HCT116 (cell line): ENCODE measurements at regions not wholly inside any gene's neighbourhood (a gene's known extent, or its start where the extent isn't known, plus 50 kb on each side); places are given as distances from the start of the nearest gene placed in this dataset.

Source experiments
- ATAC-seq: fragments of 200-7000 bp; cut with Tn5 transposase; 2 replicates; pipeline ENCODE4 v1.9.1; 2020; ENCODE audit warnings: mild to moderate bottlenecking, moderate library complexity
- BruUV-seq: library from RNA; stranded (reverse); fragments of 400-500 nt; replicated peaks from 2 replicates; lab custom pipeline; 2021; lab: Mats Ljungman, UMichigan
- CTCF ChIA-PET: fragments of 300-600 bp; sonication (Branson Sonifier 250); formaldehyde crosslinking; loops from one replicate; lab custom pipeline; 2021; ENCODE audit warnings: antibody characterized with exemption; lab: Charles Lee
- POLR2A ChIA-PET: fragments of 300-600, 350-600 bp; sonication (Branson Sonifier 250); formaldehyde crosslinking; loops from one replicate; lab custom pipeline; 2021; ENCODE audit warnings: antibody characterized with exemption; lab: Charles Lee
- RAD21 ChIA-PET, 2 experiments: fragments of 300-600 bp; sonication (Branson Sonifier 250); formaldehyde crosslinking; loops; one replicate each; lab custom pipeline; 2023; ENCODE audit warnings: low total read pairs in 2 of 2; ENCODE audit not compliant: uncharacterized antibody in 2 of 2, unreplicated experiment in 2 of 2, low non-redundant PET in 1 of 2; lab: Charles Lee
- DNase-seq: peaks from one replicate; pipeline ENCODE4 v3.0.0-alpha.2; 2010; ENCODE audit warnings: low read depth, low spot score
- H2AFZ ChIP-seq: fragments of 200-600 bp; shearing (Covaris generic), sonication (generic); 2 replicates; pipeline ENCODE4 v1.6.1; 2017; ENCODE audit warnings: low read depth, mixed run types, mixed read lengths, antibody characterized with exemption, low read length; ENCODE audit not compliant: poor library complexity, severe bottlenecking
- H3K27ac ChIP-seq: 2 replicates; pipeline ENCODE4 v1.5.1; 2012; ENCODE audit warnings: low read depth, low read length
- H3K27me3 ChIP-seq: fragments of 200-600 bp; sonication (generic); 2 replicates; pipeline ENCODE4 v1.6.1; 2016; ENCODE audit warnings: mixed run types, low read length, mixed read lengths; ENCODE audit not compliant: insufficient read depth
- H3K36me3 ChIP-seq, 2 experiments: fragments of 200-500 bp in 1 of 2; fragments of 200-600 bp in 1 of 2; sonication (Bioruptor generic) in 1 of 2; sonication (generic) in 1 of 2; 2 replicates each; pipeline versions ENCODE4 v1.5.1 to v1.6.1; 2014 to 2016; ENCODE audit warnings: low read length in 2 of 2, inconsistent platforms in 1 of 2, mixed read lengths in 1 of 2, mixed run types in 1 of 2; ENCODE audit not compliant: insufficient read depth in 2 of 2, control insufficient read depth in 1 of 2
- H3K4me1 ChIP-seq, 2 experiments: fragments of 200-600 bp in 1 of 2; sonication (generic) in 1 of 2; 2 replicates each; pipeline versions ENCODE4 v1.5.1 to v1.6.1; 2012 to 2017; ENCODE audit warnings: low read length in 2 of 2, inconsistent platforms in 1 of 2, mild to moderate bottlenecking in 1 of 2, mixed read lengths in 1 of 2, mixed run types in 1 of 2, moderate library complexity in 1 of 2; ENCODE audit not compliant: insufficient read depth in 2 of 2, control insufficient read depth in 1 of 2
- H3K4me2 ChIP-seq: fragments of 200-600 bp; sonication (generic); 2 replicates; pipeline ENCODE4 v1.6.1; 2017; ENCODE audit warnings: mixed run types, low read length, mixed read lengths
- H3K4me3 ChIP-seq, 2 experiments: fragments of 200-600 bp in 1 of 2; sonication (generic) in 1 of 2; replicated peaks in 1 of 2; 2 replicates each; pipeline ENCODE4 v1.5.1; 2011 to 2016; ENCODE audit warnings: low read length in 2 of 2, control low read depth in 1 of 2, low read depth in 1 of 2, mild to moderate bottlenecking in 1 of 2, mixed read lengths in 1 of 2, mixed run types in 1 of 2
- H3K79me2 ChIP-seq: fragments of 200-600 bp; sonication (generic); 2 replicates; pipeline ENCODE4 v1.6.1; 2017; ENCODE audit warnings: mild to moderate bottlenecking, mixed run types, low read length, moderate library complexity, mixed read lengths; ENCODE audit not compliant: insufficient read depth
- H3K9ac ChIP-seq: fragments of 200-600 bp; sonication (generic); 2 replicates; pipeline ENCODE4 v1.6.1; 2016; ENCODE audit warnings: low read length, mixed read lengths
- H3K9me2 ChIP-seq: fragments of 200-600 bp; sonication (generic), shearing (Covaris generic); 2 replicates; pipeline ENCODE4 v1.6.1; 2017; ENCODE audit warnings: mixed run types, mild to moderate bottlenecking, moderate library complexity; ENCODE audit not compliant: insufficient read depth
- H3K9me3 ChIP-seq, 2 experiments: fragments of 200-500 bp in 1 of 2; fragments of 200-600 bp in 1 of 2; sonication (Bioruptor generic) in 1 of 2; sonication (generic) in 1 of 2; 2 replicates each; pipeline ENCODE4 v1.6.1; 2014 to 2017; ENCODE audit warnings: low read length in 2 of 2, mixed read lengths in 2 of 2, inconsistent platforms in 1 of 2, low read depth in 1 of 2, mild to moderate bottlenecking in 1 of 2, mixed run types in 1 of 2, moderate library complexity in 1 of 2; ENCODE audit not compliant: control insufficient read depth in 1 of 2, insufficient read depth in 1 of 2
- H4K20me1 ChIP-seq: fragments of 200-600 bp; sonication (generic), shearing (Covaris generic); 2 replicates; pipeline ENCODE4 v1.6.1; 2017; ENCODE audit warnings: mixed run types, mild to moderate bottlenecking, moderate library complexity; ENCODE audit not compliant: insufficient read depth
- CBX3 ChIP-seq: IDR thresholded peaks from 2 replicates; pipeline ENCODE4 v1.6.1; 2012; ENCODE audit warnings: low read depth
- CEBPB ChIP-seq: IDR thresholded peaks from 2 replicates; pipeline ENCODE4 v1.6.1; 2012; ENCODE audit warnings: low read depth
- EGR1 ChIP-seq: IDR thresholded peaks from 2 replicates; pipeline ENCODE4 v1.6.1; 2012; ENCODE audit warnings: low read depth
- ELF1 ChIP-seq: IDR thresholded peaks from 2 replicates; pipeline ENCODE4 v1.6.1; 2012; ENCODE audit warnings: low read depth, borderline replicate concordance
- EZH2phosphoT487 ChIP-seq: fragments of 200-600 bp; IDR thresholded peaks from 2 replicates; pipeline ENCODE4 v1.6.1; 2018; ENCODE audit warnings: antibody characterized with exemption, borderline replicate concordance
- JUND ChIP-seq: IDR thresholded peaks from 2 replicates; pipeline ENCODE4 v1.6.1; 2012
- POLR2AphosphoS5 ChIP-seq: IDR thresholded peaks from 2 replicates; pipeline ENCODE4 v1.6.1; 2011; ENCODE audit warnings: mild to moderate bottlenecking, low read depth, low read length, moderate library complexity
- REST ChIP-seq: IDR thresholded peaks from 2 replicates; pipeline ENCODE4 v1.6.1; 2012; ENCODE audit warnings: low read depth
- SIN3A ChIP-seq: IDR thresholded peaks from 2 replicates; pipeline ENCODE4 v1.6.1; 2012; ENCODE audit warnings: low read depth
- SP1 ChIP-seq: IDR thresholded peaks from 2 replicates; pipeline ENCODE4 v1.6.1; 2012; ENCODE audit warnings: low read depth
- SRF ChIP-seq: IDR thresholded peaks from 2 replicates; pipeline ENCODE4 v1.6.1; 2012; ENCODE audit warnings: low read depth
- YY1 ChIP-seq: IDR thresholded peaks from 2 replicates; pipeline ENCODE4 v1.6.1; 2011; ENCODE audit warnings: low read length, low read depth, moderate library complexity, mild to moderate bottlenecking; ENCODE audit not compliant: insufficient replicate concordance; ENCODE audit errors: extremely low read depth
- ZFX ChIP-seq: fragments of 450-650 bp; IDR thresholded peaks from 2 replicates; pipeline ENCODE4 v1.6.1; 2017
- intact Hi-C: fragments of 100-400 bp; cut with micrococcal nuclease; formaldehyde crosslinking; loops from 2 replicates; pipeline ENCODE4 v1.10.0; 2022
- TF ChIP-seq, protein P1 (sequence below), 3 experiments: fragments of 200-600 bp in 1 of 3; sonication (generic) in 1 of 3; IDR thresholded peaks in 2 of 3; conservative IDR thresholded peaks in 1 of 3; 2 replicates each; pipeline ENCODE4 v1.5.1; 2012 to 2017; ENCODE audit warnings: low read depth in 2 of 3, low read length in 2 of 3, antibody characterized with exemption in 1 of 3, borderline replicate concordance in 1 of 3, control low read depth in 1 of 3, mild to moderate bottlenecking in 1 of 3, mixed read lengths in 1 of 3, mixed run types in 1 of 3, moderate library complexity in 1 of 3; ENCODE audit not compliant: insufficient read depth in 1 of 3
- TF ChIP-seq, protein P2 (sequence below): IDR thresholded peaks from 2 replicates; pipeline ENCODE4 v1.6.1; 2012

DNA sequence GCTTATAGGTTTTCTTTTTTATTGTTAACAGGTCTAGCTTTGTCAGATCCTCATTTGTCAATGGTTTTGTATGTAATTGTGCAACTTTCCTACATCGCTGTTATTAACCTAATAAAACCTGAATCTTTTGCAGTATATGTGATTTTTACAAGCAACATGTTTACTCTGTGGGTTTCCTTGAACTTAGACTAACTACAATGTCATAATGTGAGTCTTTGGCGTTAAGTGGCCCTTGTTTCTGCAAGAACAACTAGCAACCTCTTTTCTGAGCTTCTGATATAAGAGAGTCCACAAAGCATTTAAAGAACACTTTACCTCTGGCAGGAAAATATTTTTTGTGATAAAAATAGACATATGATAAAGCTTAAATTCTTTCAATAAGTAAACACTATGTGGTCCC lies 230.3 kb upstream of the CFAP20DC start:
- H4K20me1 ChIP-seq, result no peaks in the 10 kb centered on the region
- TF ChIP-seq, protein P1, sequence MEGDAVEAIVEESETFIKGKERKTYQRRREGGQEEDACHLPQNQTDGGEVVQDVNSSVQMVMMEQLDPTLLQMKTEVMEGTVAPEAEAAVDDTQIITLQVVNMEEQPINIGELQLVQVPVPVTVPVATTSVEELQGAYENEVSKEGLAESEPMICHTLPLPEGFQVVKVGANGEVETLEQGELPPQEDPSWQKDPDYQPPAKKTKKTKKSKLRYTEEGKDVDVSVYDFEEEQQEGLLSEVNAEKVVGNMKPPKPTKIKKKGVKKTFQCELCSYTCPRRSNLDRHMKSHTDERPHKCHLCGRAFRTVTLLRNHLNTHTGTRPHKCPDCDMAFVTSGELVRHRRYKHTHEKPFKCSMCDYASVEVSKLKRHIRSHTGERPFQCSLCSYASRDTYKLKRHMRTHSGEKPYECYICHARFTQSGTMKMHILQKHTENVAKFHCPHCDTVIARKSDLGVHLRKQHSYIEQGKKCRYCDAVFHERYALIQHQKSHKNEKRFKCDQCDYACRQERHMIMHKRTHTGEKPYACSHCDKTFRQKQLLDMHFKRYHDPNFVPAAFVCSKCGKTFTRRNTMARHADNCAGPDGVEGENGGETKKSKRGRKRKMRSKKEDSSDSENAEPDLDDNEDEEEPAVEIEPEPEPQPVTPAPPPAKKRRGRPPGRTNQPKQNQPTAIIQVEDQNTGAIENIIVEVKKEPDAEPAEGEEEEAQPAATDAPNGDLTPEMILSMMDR (IDR thresholded peaks at IDR 0.05 in 2 of 3, conservative IDR thresholded peaks at IDR 0.05 in 1 of 3; ENCODE audit: borderline replicate concordance in 1 of 3, insufficient read depth in 1 of 3, low read depth in 2 of 3, low read length in 2 of 3), result no peak
- TF ChIP-seq EGR1, result no peak
- TF ChIP-seq YY1, result no peak
- no peak for TF ChIP-seq ELF1
- no peak for TF ChIP-seq CBX3
- TF ChIP-seq, protein P2, sequence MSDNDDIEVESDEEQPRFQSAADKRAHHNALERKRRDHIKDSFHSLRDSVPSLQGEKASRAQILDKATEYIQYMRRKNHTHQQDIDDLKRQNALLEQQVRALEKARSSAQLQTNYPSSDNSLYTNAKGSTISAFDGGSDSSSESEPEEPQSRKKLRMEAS, result no peak
- no peak for TF ChIP-seq ZFX
- no peak for TF ChIP-seq SIN3A
- TF ChIP-seq EZH2phosphoT487, result no peak
- no peak for TF ChIP-seq REST
- no peak for TF ChIP-seq JUND
- no peak for TF ChIP-seq SP1
- no peak for TF ChIP-seq POLR2AphosphoS5
- no peak for TF ChIP-seq SRF
- TF ChIP-seq CEBPB, result no peak
- TF ChIP-seq, all 23 proteins: peak for 0
- Histone ChIP-seq H3K36me3 (no peaks in the 10 kb centered on the region), H3K9me3 (no peaks in the 10 kb centered on the region), H3K4me1 (no peaks in the 10 kb centered on the region), H3K79me2 (no peaks in the 10 kb centered on the region), H3K4me2 (no peak overlapping the region), H3K27me3 (peaks cover 26% of the 10 kb centered on the region), H2AFZ (no peak overlapping the region), H3K9ac (no peak overlapping the region), H3K27ac (no peak overlapping the region), H3K9me2 (no peaks in the 10 kb centered on the region), H3K4me3 (no peak overlapping the region)
- ATAC-seq (no peak), DNase-seq (no peak)
- no TSS peak for BruUV-seq
- intact Hi-C loops, result no loop called here
- ChIA-PET POLR2A (no interaction called here), RAD21 (no interaction called here), CTCF (no interaction called here)
